Fibroblast of the aortic adventitia (primary cell): ENCODE measurements at regions not wholly inside any gene's neighbourhood (a gene's known extent, or its start where the extent isn't known, plus 50 kb on each side); places are given as distances from the start of the nearest gene placed in this dataset.

Experiments used
- DNase-seq: peaks from one replicate; pipeline ENCODE4 v3.0.0-alpha.2; 2010; ENCODE audit warnings: low read depth
- H3K4me3 ChIP-seq: 2 replicates; pipeline ENCODE4 v1.5.1; 2011; ENCODE audit warnings: low read depth, mild to moderate bottlenecking, control low read depth, low read length, moderate library complexity
- CTCF ChIP-seq: IDR thresholded peaks from 2 replicates; pipeline ENCODE4 v1.5.1; 2011; ENCODE audit warnings: mild to moderate bottlenecking, low read length, control low read depth, inconsistent platforms; ENCODE audit not compliant: insufficient read depth

- DNase-seq = no peak
- no peak for TF ChIP-seq CTCF
- no peak overlapping the region for H3K4me3 ChIP-seq
Observed at GRCh38 chr5:82792096-82792495, 285.1 kb downstream of the TMEM167A start.

GRCh38 chr5:82789095-82789494 lies 288.1 kb downstream of the TMEM167A start:
- no peak for DNase-seq
- H3K4me3 ChIP-seq = no peak overlapping the region
- no peak for TF ChIP-seq CTCF

- no peak overlapping the region for H3K4me3 ChIP-seq
- no peak for TF ChIP-seq CTCF
- no peak for DNase-seq
Observed at GRCh38 chr5:82786748-82787147, 290.4 kb downstream of the TMEM167A start.

- H3K4me3 ChIP-seq = no peak overlapping the region
- TF ChIP-seq CTCF = no peak
- DNase-seq = no peak
Observed at GRCh38 chr5:82785882-82786509, 291.2 kb downstream of the TMEM167A start.

GRCh38 chr5:82785456-82785855 lies 291.7 kb downstream of the TMEM167A start:
- no peak overlapping the region for H3K4me3 ChIP-seq
- no peak for TF ChIP-seq CTCF
- no peak for DNase-seq

- no peak for TF ChIP-seq CTCF
- DNase-seq = no peak
Observed at GRCh38 chr5:82784521-82784920, 292.7 kb downstream of the TMEM167A start.

GRCh38 chr5:82777106-82777505 lies 300.1 kb downstream of the TMEM167A start:
- TF ChIP-seq CTCF = no peak
- H3K4me3 ChIP-seq = no peak overlapping the region
- no peak for DNase-seq

More at GRCh38 chr5:82784521-82784920, 292.7 kb downstream of the TMEM167A start:
- no peak overlapping the region for H3K4me3 ChIP-seq
